Neuronal stem cell (in vitro differentiated cells): ENCODE measurements at regions not wholly inside any gene's neighbourhood (a gene's known extent, or its start where the extent isn't known, plus 50 kb on each side); places are given as distances from the start of the nearest gene placed in this dataset.

Experiments
- DNase-seq: peaks from one replicate; pipeline ENCODE4 v3.0.0-alpha.2; 2013; ENCODE audit warnings: low spot score
- H2AFZ ChIP-seq: one replicate; pipeline ENCODE4 v1.6.1; 2013; ENCODE audit warnings: mild to moderate bottlenecking, low read length, inconsistent platforms
- H2AK5ac ChIP-seq: 2 replicates; pipeline ENCODE4 v1.6.1; 2013; ENCODE audit warnings: low read depth, mild to moderate bottlenecking, inconsistent platforms, low read length, moderate library complexity, mixed read lengths
- H2BK120ac ChIP-seq: 2 replicates; pipeline ENCODE4 v1.6.1; 2013; ENCODE audit warnings: low read depth, mild to moderate bottlenecking, inconsistent platforms, low read length, moderate library complexity, mixed read lengths
- H2BK12ac ChIP-seq: one replicate; pipeline ENCODE4 v1.6.1; 2013; ENCODE audit warnings: low read length, inconsistent platforms
- H2BK15ac ChIP-seq: 2 replicates; pipeline ENCODE4 v1.6.1; 2013; ENCODE audit warnings: mild to moderate bottlenecking, low read length, inconsistent platforms, mixed read lengths
- H2BK5ac ChIP-seq: one replicate; pipeline ENCODE4 v1.6.1; 2013; ENCODE audit warnings: inconsistent platforms, mild to moderate bottlenecking, low read length, moderate library complexity
- H3K14ac ChIP-seq: one replicate; pipeline ENCODE4 v1.6.1; 2013; ENCODE audit warnings: low read length, inconsistent platforms
- H3K18ac ChIP-seq: 2 replicates; pipeline ENCODE4 v1.6.1; 2013; ENCODE audit warnings: low read length, inconsistent platforms
- H3K23ac ChIP-seq: 2 replicates; pipeline ENCODE4 v1.6.1; 2013; ENCODE audit warnings: low read depth, mild to moderate bottlenecking, mixed read lengths, low read length, inconsistent platforms; ENCODE audit not compliant: poor library complexity
- H3K27ac ChIP-seq: replicated peaks from 3 replicates; pipeline ENCODE4 v1.5.1; 2013; ENCODE audit warnings: low read length, inconsistent platforms
- H3K27me3 ChIP-seq, 3 experiments: 2 replicates each; pipeline ENCODE4 v1.6.1; 2013; ENCODE audit warnings: low read length in 3 of 3, mild to moderate bottlenecking in 2 of 3, inconsistent platforms in 1 of 3, low read depth in 1 of 3, mixed read lengths in 1 of 3, moderate library complexity in 1 of 3; ENCODE audit not compliant: control insufficient read depth in 3 of 3, insufficient read depth in 3 of 3
- H3K36me3 ChIP-seq, 2 donors: replicated peaks in 1 of 2; 2 replicates each; pipeline ENCODE4 v1.6.1; 2013; ENCODE audit warnings: low read length in 2 of 2; ENCODE audit not compliant: control insufficient read depth in 2 of 2, insufficient read depth in 2 of 2
- H3K4ac ChIP-seq: 2 replicates; pipeline ENCODE4 v1.6.1; 2013; ENCODE audit warnings: inconsistent platforms, mild to moderate bottlenecking, low read length, moderate library complexity
- H3K4me1 ChIP-seq, 2 donors: 1 replicate in 1 of 2; 2 replicates in 1 of 2; pipeline ENCODE4 v1.6.1; 2013; ENCODE audit warnings: low read length in 2 of 2, low read depth in 1 of 2; ENCODE audit not compliant: control insufficient read depth in 2 of 2, insufficient read depth in 1 of 2
- H3K4me2 ChIP-seq: one replicate; pipeline ENCODE4 v1.6.1; 2013; ENCODE audit warnings: mild to moderate bottlenecking, low read length, inconsistent platforms; ENCODE audit not compliant: insufficient read depth, poor library complexity, severe bottlenecking
- H3K4me3 ChIP-seq, 2 donors: 2 replicates each; pipeline ENCODE4 v1.5.1; 2013; ENCODE audit warnings: low read length in 2 of 2, mild to moderate bottlenecking in 2 of 2, inconsistent platforms in 1 of 2, moderate library complexity in 1 of 2
- H3K79me1 ChIP-seq: one replicate; pipeline ENCODE4 v1.6.1; 2013; ENCODE audit warnings: low read depth, mild to moderate bottlenecking, inconsistent platforms, low read length, moderate library complexity
- H3K9ac ChIP-seq: one replicate; pipeline ENCODE4 v1.6.1; 2013; ENCODE audit warnings: mild to moderate bottlenecking, low read depth, low read length, inconsistent platforms; ENCODE audit not compliant: poor library complexity
- H3K9me3 ChIP-seq, 2 donors: replicated peaks in 1 of 2; 2 replicates each; pipeline versions ENCODE3 to v1.6.1; 2013; ENCODE audit warnings: low read length in 2 of 2, mild to moderate bottlenecking in 2 of 2, inconsistent platforms in 1 of 2, low read depth in 1 of 2, mixed read lengths in 1 of 2, moderate library complexity in 1 of 2; ENCODE audit not compliant: control insufficient read depth in 2 of 2, insufficient read depth in 1 of 2
- H4K8ac ChIP-seq: one replicate; pipeline ENCODE4 v1.6.1; 2013; ENCODE audit warnings: low read depth, mild to moderate bottlenecking, inconsistent platforms, low read length, moderate library complexity
- H4K91ac ChIP-seq: one replicate; pipeline ENCODE4 v1.6.1; 2013; ENCODE audit warnings: low read length, low read depth, mild to moderate bottlenecking, inconsistent platforms; ENCODE audit not compliant: poor library complexity
- WGBS, 2 donors: extraction: QIAGEN DNeasy Blood & Tissue Kit; methylation state at CpG; one replicate each; pipeline ENCODE4 v1.1.7; 2013; ENCODE audit warnings: missing lambda C conversion rate in 2 of 2, mixed read lengths in 1 of 2; ENCODE audit not compliant: insufficient read length in 2 of 2, insufficient replicate concordance in 1 of 2; ENCODE audit errors: extremely low coverage in 2 of 2; 5-methylcytosine and 5-hydroxymethylcytosine counted together

GRCh38 chr2:184268900-184269477, 329.3 kb upstream of the ZNF804A start:
- no peaks in the 10 kb centered on the region for H3K79me1 ChIP-seq
- no peaks in the 10 kb centered on the region for H3K4me1 ChIP-seq
- no peak overlapping the region for H2BK120ac ChIP-seq
- H2AFZ ChIP-seq: no peak overlapping the region
- H3K27me3 ChIP-seq: no peaks in the 10 kb centered on the region
- no peak overlapping the region for H2AK5ac ChIP-seq
- H2BK12ac ChIP-seq: no peak overlapping the region
- H3K4me3 ChIP-seq: no peak overlapping the region
- H2BK15ac ChIP-seq: no peak overlapping the region
- no peak overlapping the region for H4K8ac ChIP-seq
- no peak overlapping the region for H4K91ac ChIP-seq
- no peaks in the 10 kb centered on the region for H3K36me3 ChIP-seq
- no peak overlapping the region for H3K9ac ChIP-seq
- H3K18ac ChIP-seq: no peak overlapping the region
- no peaks in the 10 kb centered on the region for H3K9me3 ChIP-seq
- DNase-seq: no peak
- no peak overlapping the region for H3K14ac ChIP-seq
- H3K27ac ChIP-seq: no peak overlapping the region
- no peak overlapping the region for H3K23ac ChIP-seq
- no peak overlapping the region for H3K4ac ChIP-seq
- no peak overlapping the region for H2BK5ac ChIP-seq
- H3K4me2 ChIP-seq: no peak overlapping the region
- WGBS, 2 donors: no CpG with 5 or more reads among the region's 5 CpGs

DNA sequence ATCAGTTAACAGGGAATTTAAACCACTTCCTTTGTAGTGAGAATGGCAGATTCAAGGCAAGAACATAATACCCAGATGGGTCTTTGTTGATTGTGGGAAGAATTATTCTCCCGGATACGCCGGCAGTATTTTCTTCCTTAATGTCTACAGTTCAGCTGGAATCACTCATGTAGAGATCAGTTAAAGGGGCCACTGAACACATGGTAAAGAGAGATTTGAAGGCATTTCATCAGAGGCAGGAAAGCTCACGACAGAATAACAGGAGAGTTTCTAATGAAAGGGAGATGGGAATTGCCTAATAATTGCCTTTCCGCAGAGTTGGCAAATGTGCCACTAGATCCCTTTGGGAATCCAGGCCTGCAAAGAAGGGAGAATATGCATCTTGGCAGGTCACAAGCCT, 327.7 kb upstream of the ZNF804A start:
- H3K4ac ChIP-seq: no peak overlapping the region
- H3K14ac ChIP-seq: no peak overlapping the region
- no peaks in the 10 kb centered on the region for H3K79me1 ChIP-seq
- no peak overlapping the region for H3K4me2 ChIP-seq
- no peak overlapping the region for H3K18ac ChIP-seq
- no peaks in the 10 kb centered on the region for H3K36me3 ChIP-seq
- no peaks in the 10 kb centered on the region for H3K4me1 ChIP-seq
- no peaks in the 10 kb centered on the region for H3K9me3 ChIP-seq
- H3K27ac ChIP-seq: no peak overlapping the region
- H2BK5ac ChIP-seq: no peak overlapping the region
- no peak overlapping the region for H4K8ac ChIP-seq
- H2AFZ ChIP-seq: peak overlapping the region; percentile 51
- no peak overlapping the region for H4K91ac ChIP-seq
- no peak overlapping the region for H2BK120ac ChIP-seq
- H2BK12ac ChIP-seq: no peak overlapping the region
- H2BK15ac ChIP-seq: no peak overlapping the region
- no peak overlapping the region for H3K9ac ChIP-seq
- DNase-seq: no peak
- no peak overlapping the region for H2AK5ac ChIP-seq
- WGBS, 2 donors: no CpG with 5 or more reads among the region's 5 CpGs
- no peak overlapping the region for H3K23ac ChIP-seq
- no peak overlapping the region for H3K4me3 ChIP-seq
- no peaks in the 10 kb centered on the region for H3K27me3 ChIP-seq

GRCh38 chr2:184272056-184272455, 326.3 kb upstream of the ZNF804A start:
- Histone ChIP-seq H2AFZ (no peak overlapping the region), H3K4me2 (no peak overlapping the region), H3K79me1 (no peaks in the 10 kb centered on the region), H2BK12ac (no peak overlapping the region), H4K91ac (no peak overlapping the region), H3K18ac (no peak overlapping the region), H3K23ac (no peak overlapping the region), H2BK5ac (no peak overlapping the region), H4K8ac (no peak overlapping the region), H3K9me3 (no peaks in the 10 kb centered on the region), H2AK5ac (no peak overlapping the region), H3K36me3 (no peaks in the 10 kb centered on the region), H3K14ac (no peak overlapping the region), H3K9ac (no peak overlapping the region), H2BK15ac (no peak overlapping the region), H2BK120ac (no peak overlapping the region), H3K27ac (no peak overlapping the region), H3K4me1 (no peaks in the 10 kb centered on the region), H3K4me3 (no peak overlapping the region), H3K27me3 (no peaks in the 10 kb centered on the region), H3K4ac (no peak overlapping the region)
- no peak for DNase-seq
- WGBS, 2 donors: no CpG with 5 or more reads among the region's 1 CpG

DNA sequence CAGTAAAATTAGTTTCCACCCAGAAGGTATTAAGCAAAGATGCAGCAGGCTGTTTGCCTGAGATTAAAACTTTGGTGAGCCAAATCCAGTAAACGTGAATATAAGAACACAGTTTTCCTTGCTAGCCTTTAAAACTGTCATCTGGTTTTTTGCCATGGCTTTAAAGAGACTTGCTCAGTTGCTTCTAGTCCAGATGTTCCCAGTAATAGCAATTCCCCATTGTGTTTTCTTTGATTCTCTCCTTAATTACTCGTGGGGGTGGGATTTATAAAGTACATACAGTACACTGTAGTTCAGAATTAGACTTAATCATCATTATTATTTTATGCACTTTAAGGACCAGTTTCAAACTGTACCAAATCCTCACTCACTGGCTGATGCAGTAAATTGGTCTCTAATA, 303.5 kb upstream of the ZNF804A start:
- H3K27ac ChIP-seq: no peak overlapping the region
- H2BK15ac ChIP-seq: no peak overlapping the region
- no peak overlapping the region for H2BK120ac ChIP-seq
- H4K8ac ChIP-seq: no peak overlapping the region
- H3K27me3 ChIP-seq: no peaks in the 10 kb centered on the region
- H4K91ac ChIP-seq: no peak overlapping the region
- H2AK5ac ChIP-seq: no peak overlapping the region
- no peak for DNase-seq
- no peak overlapping the region for H2BK5ac ChIP-seq
- no peak overlapping the region for H3K4me3 ChIP-seq
- no peak overlapping the region for H2AFZ ChIP-seq
- no peak overlapping the region for H3K9ac ChIP-seq
- H3K14ac ChIP-seq: no peak overlapping the region
- H2BK12ac ChIP-seq: no peak overlapping the region
- no peak overlapping the region for H3K18ac ChIP-seq
- H3K4me2 ChIP-seq: no peak overlapping the region
- H3K4ac ChIP-seq: no peak overlapping the region
- H3K9me3 ChIP-seq: no peaks in the 10 kb centered on the region
- no peaks in the 10 kb centered on the region for H3K4me1 ChIP-seq
- H3K36me3 ChIP-seq: no peaks in the 10 kb centered on the region
- H3K23ac ChIP-seq: no peak overlapping the region
- H3K79me1 ChIP-seq: no peaks in the 10 kb centered on the region
- no CpG with 5 or more reads among the region's 2 CpGs for WGBS, 2 donors
